ENCODE measurements at regions not wholly inside any gene's neighbourhood (a gene's known extent, or its start where the extent isn't known, plus 50 kb on each side); places are given as distances from the start of the nearest gene placed in this dataset.

DNA sequence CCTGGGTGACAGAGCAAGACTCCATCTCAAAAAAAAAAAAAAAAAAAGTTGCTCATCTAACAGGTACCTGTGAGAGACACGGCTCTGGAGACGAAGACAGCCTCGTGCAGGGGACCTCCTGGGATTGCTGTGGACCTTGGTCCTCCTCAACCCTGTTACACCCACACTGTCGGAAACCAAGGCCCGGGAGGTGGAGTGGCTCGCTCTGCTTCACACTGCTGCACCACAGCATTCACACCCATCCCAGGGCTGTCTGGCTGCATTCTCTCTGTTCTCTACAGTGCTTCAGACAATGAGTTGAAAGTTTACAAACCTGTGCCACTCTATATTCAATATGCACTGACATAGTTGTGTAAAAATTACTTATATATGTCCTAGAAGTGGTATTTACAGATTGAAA lies 101.0 kb upstream of the TNS3 start:
- TF ChIP-seq, protein P1, sequence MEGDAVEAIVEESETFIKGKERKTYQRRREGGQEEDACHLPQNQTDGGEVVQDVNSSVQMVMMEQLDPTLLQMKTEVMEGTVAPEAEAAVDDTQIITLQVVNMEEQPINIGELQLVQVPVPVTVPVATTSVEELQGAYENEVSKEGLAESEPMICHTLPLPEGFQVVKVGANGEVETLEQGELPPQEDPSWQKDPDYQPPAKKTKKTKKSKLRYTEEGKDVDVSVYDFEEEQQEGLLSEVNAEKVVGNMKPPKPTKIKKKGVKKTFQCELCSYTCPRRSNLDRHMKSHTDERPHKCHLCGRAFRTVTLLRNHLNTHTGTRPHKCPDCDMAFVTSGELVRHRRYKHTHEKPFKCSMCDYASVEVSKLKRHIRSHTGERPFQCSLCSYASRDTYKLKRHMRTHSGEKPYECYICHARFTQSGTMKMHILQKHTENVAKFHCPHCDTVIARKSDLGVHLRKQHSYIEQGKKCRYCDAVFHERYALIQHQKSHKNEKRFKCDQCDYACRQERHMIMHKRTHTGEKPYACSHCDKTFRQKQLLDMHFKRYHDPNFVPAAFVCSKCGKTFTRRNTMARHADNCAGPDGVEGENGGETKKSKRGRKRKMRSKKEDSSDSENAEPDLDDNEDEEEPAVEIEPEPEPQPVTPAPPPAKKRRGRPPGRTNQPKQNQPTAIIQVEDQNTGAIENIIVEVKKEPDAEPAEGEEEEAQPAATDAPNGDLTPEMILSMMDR (IDR thresholded peaks at IDR 0.05) = no peak
- TF ChIP-seq POLR2A (IDR thresholded peaks at IDR 0.05) = no peak
